ENCODE measurements at regions not wholly inside any gene's neighbourhood (a gene's known extent, or its start where the extent isn't known, plus 50 kb on each side); places are given as distances from the start of the nearest gene placed in this dataset.
"Not testable (repeated sequence)": the region's sequence is repeated elsewhere in the genome, so short reads cannot be mapped to it uniquely, and the experiment has no call there.

- DNase-seq = no peak
Measured at GRCh38 chr4:64715741-64716140, 306.5 kb upstream of the TECRL start.

GRCh38 chr4:64713256-64713840 lies 304.1 kb upstream of the TECRL start:
- DNase-seq = no peak

GRCh38 chr4:64712590-64712989 lies 303.3 kb upstream of the TECRL start:
- DNase-seq = no peak

- DNase-seq = no peak
Measured at GRCh38 chr4:64705989-64706388, 296.7 kb upstream of the TECRL start.

GRCh38 chr4:64698171-64698570 lies 288.9 kb upstream of the TECRL start:
- no peak for DNase-seq

GRCh38 chr4:64682946-64683345 lies 273.7 kb upstream of the TECRL start:
- DNase-seq = no peak

- no peak for DNase-seq
Measured at GRCh38 chr4:64682481-64682880, 273.2 kb upstream of the TECRL start.

- DNase-seq = not testable (repeated sequence)
Measured at GRCh38 chr4:64673121-64673520, 263.9 kb upstream of the TECRL start.

GRCh38 chr4:64670647-64671046 lies 261.4 kb upstream of the TECRL start:
- no peak for DNase-seq

GRCh38 chr4:64643841-64644240 lies 234.6 kb upstream of the TECRL start:
- no peak for DNase-seq

- no peak for DNase-seq
Measured at GRCh38 chr4:64642936-64643335, 233.7 kb upstream of the TECRL start.

- DNase-seq = not testable (repeated sequence)
Measured at GRCh38 chr4:64640402-64640801, 231.2 kb upstream of the TECRL start.

- DNase-seq = no peak
Measured at GRCh38 chr4:64625438-64625837, 216.2 kb upstream of the TECRL start.

GRCh38 chr4:64617800-64618199 lies 208.6 kb upstream of the TECRL start:
- DNase-seq = no peak

GRCh38 chr4:64614276-64614675 lies 205.0 kb upstream of the TECRL start:
- DNase-seq = no peak

- no peak for DNase-seq
Measured at GRCh38 chr4:64613046-64613445, 203.8 kb upstream of the TECRL start.

- DNase-seq = no peak
Measured at GRCh38 chr4:64598066-64598465, 188.8 kb upstream of the TECRL start.

GRCh38 chr4:64594723-64595122 lies 185.5 kb upstream of the TECRL start:
- no peak for DNase-seq

- no peak for DNase-seq
Measured at GRCh38 chr4:64588507-64588906, 179.3 kb upstream of the TECRL start.

- no peak for DNase-seq
Measured at GRCh38 chr4:64584981-64585557, 175.8 kb upstream of the TECRL start.

GRCh38 chr4:64584125-64584524 lies 174.9 kb upstream of the TECRL start:
- no peak for DNase-seq

- DNase-seq = no peak
Measured at GRCh38 chr4:64582492-64582891, 173.2 kb upstream of the TECRL start.

GRCh38 chr4:64581422-64581821 lies 172.2 kb upstream of the TECRL start:
- DNase-seq = no peak

GRCh38 chr4:64564126-64564525 lies 154.9 kb upstream of the TECRL start:
- no peak for DNase-seq

GRCh38 chr4:64559571-64559970 lies 150.3 kb upstream of the TECRL start:
- no peak for DNase-seq

Measured in right forelimb (tissue), 1 donor.